ENCODE measurements at regions not wholly inside any gene's neighbourhood (a gene's known extent, or its start where the extent isn't known, plus 50 kb on each side); places are given as distances from the start of the nearest gene placed in this dataset.
"Not testable (repeated sequence)": the region's sequence is repeated elsewhere in the genome, so short reads cannot be mapped to it uniquely, and the experiment has no call there.

DNA sequence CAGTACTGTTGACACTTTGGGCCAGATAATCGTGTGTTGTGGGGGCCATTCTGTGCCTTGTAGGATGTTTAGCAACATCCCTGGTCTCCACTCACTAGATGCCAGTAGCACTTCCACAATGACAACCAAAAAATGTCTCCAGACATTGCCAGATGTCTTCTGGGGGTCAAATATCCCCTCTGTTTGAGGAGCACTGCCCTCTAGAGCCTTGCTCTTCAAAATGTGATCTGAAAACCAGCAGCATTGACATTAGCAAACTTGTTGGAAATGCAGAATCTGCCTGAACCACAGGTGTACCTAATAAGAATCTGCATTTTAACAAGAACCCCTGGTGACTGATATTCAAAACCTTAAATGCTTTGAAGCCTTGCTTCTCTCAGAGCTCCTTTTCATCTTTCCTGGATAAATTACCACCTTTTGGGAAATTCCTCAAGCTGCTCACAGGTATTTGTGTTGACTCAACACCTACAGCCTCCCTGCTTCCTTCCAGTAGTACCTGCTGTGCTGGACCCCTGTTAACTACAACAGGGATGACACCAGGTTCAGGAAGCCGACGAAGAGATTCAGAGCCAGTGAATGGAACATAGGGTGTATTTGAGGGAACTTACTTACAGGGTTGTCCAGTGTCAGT is 459.0 kb upstream of the NR3C2 start:
- Histone ChIP-seq H3K4me3 (ENCODE audit: low read length) (no peak overlapping the region), H3F3A (ENCODE audit: low read length, unreplicated experiment) (no peaks in the 10 kb centered on the region), H3K4me2 (ENCODE audit: low read length) (no peak overlapping the region), H3K79me2 (ENCODE audit: low read length) (no peaks in the 10 kb centered on the region), H4K20me1 (ENCODE audit: low read length) (no peaks in the 10 kb centered on the region), H3K27ac (ENCODE audit: low read length) (no peak overlapping the region), H3K9ac (ENCODE audit: low read length) (no peak overlapping the region), H3K9me3 (ENCODE audit: low read length) (no peaks in the 10 kb centered on the region), H2AFZ (ENCODE audit: low read length) (no peak overlapping the region), H3K4me1 (ENCODE audit: insufficient read depth, low read length) (no peaks in the 10 kb centered on the region), H3K36me3 (ENCODE audit: low read depth, low read length) (no peaks in the 10 kb centered on the region), H3K27me3 (ENCODE audit: low read length) (no peaks in the 10 kb centered on the region), H3K9me2 (replicated peaks; ENCODE audit: low read length) (no peaks in the 10 kb centered on the region)
- ATAC-seq (no peak), DNase-seq (no peak)
- TF ChIP-seq EZH2phosphoT487 (IDR thresholded peaks at IDR 0.05; ENCODE audit: borderline replicate concordance, low read length) (no peak), EZH2 (IDR thresholded peaks at IDR 0.05; ENCODE audit: low read length, unreplicated experiment) (no peak), CTCF (conservative IDR thresholded peaks at IDR 0.05; ENCODE audit: low read depth, low read length) (no peak)
- ChIA-PET CTCF (no interaction called here), POLR2A (ENCODE audit: unreplicated experiment) (no interaction called here)
- intact Hi-C loops (cut with micrococcal nuclease), result no loop called here
- no TSS peak for BruUV-seq (replicated peaks)

DNA sequence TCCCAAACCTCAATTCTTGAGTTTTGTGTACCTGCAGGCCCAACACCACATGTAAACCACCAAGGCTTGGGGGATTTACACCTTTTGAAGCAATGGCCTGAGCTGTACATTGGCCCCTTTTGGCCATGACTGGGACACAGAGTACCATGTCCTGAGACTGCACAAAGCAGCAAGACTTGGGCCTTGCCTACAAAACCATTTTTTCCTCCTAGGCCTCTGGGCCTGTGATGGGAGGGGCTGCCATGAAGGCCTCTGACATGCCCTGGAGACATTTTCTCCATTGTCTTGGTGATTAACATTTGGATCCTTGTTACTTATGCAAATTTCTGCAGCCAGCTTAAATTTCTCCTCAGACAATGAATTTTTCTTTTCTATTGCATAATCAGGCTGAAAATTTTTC is 455.9 kb upstream of the NR3C2 start:
- DNase-seq; H3K9me2 ChIP-seq (replicated peaks; ENCODE audit: low read length); POLR2A ChIA-PET (ENCODE audit: unreplicated experiment); H3K4me1 ChIP-seq (ENCODE audit: insufficient read depth, low read length); intact Hi-C loops (cut with micrococcal nuclease); H3K36me3 ChIP-seq (ENCODE audit: low read depth, low read length); H3K4me3 ChIP-seq (ENCODE audit: low read length); H3K27ac ChIP-seq (ENCODE audit: low read length); BruUV-seq (replicated peaks); H3K27me3 ChIP-seq (ENCODE audit: low read length); CTCF ChIA-PET; H3K9me3 ChIP-seq (ENCODE audit: low read length); H4K20me1 ChIP-seq (ENCODE audit: low read length); H3F3A ChIP-seq (ENCODE audit: low read length, unreplicated experiment); H3K9ac ChIP-seq (ENCODE audit: low read length); H3K4me2 ChIP-seq (ENCODE audit: low read length); H2AFZ ChIP-seq (ENCODE audit: low read length); ATAC-seq; H3K79me2 ChIP-seq (ENCODE audit: low read length): not testable (repeated sequence)

- no peak overlapping the region for H3K4me2 ChIP-seq (ENCODE audit: low read length)
- TF ChIP-seq CTCF (conservative IDR thresholded peaks at IDR 0.05; ENCODE audit: low read depth, low read length), result no peak
- no peak for TF ChIP-seq EZH2phosphoT487 (IDR thresholded peaks at IDR 0.05; ENCODE audit: borderline replicate concordance, low read length)
- no peak for TF ChIP-seq EZH2 (IDR thresholded peaks at IDR 0.05; ENCODE audit: low read length, unreplicated experiment)
- H4K20me1 ChIP-seq (ENCODE audit: low read length), result no peaks in the 10 kb centered on the region
- H3K27me3 ChIP-seq (ENCODE audit: low read length), result no peaks in the 10 kb centered on the region
- no peaks in the 10 kb centered on the region for H3K79me2 ChIP-seq (ENCODE audit: low read length)
- ATAC-seq (no peak), DNase-seq (no peak)
- H3K4me3 ChIP-seq (ENCODE audit: low read length), result no peak overlapping the region
- H3K4me1 ChIP-seq (ENCODE audit: insufficient read depth, low read length), result no peaks in the 10 kb centered on the region
- CTCF ChIA-PET, result no interaction called here
- H3K9me3 ChIP-seq (ENCODE audit: low read length), result no peaks in the 10 kb centered on the region
- POLR2A ChIA-PET (ENCODE audit: unreplicated experiment), result no interaction called here
- intact Hi-C loops (cut with micrococcal nuclease), result no loop called here
- H3K27ac ChIP-seq (ENCODE audit: low read length), result no peak overlapping the region
- no peaks in the 10 kb centered on the region for H3F3A ChIP-seq (ENCODE audit: low read length, unreplicated experiment)
- H3K9me2 ChIP-seq (replicated peaks; ENCODE audit: low read length), result no peaks in the 10 kb centered on the region
- no peak overlapping the region for H2AFZ ChIP-seq (ENCODE audit: low read length)
- H3K36me3 ChIP-seq (ENCODE audit: low read depth, low read length), result no peaks in the 10 kb centered on the region
- no peak overlapping the region for H3K9ac ChIP-seq (ENCODE audit: low read length)
- no TSS peak for BruUV-seq (replicated peaks)
Observed at GRCh38 chr4:148893095-148893494, 450.9 kb upstream of the NR3C2 start.

Data from PC-3 (cell line).